ENCODE measurements at regions not wholly inside any gene's neighbourhood (a gene's known extent, or its start where the extent isn't known, plus 50 kb on each side); places are given as distances from the start of the nearest gene placed in this dataset.

DNA sequence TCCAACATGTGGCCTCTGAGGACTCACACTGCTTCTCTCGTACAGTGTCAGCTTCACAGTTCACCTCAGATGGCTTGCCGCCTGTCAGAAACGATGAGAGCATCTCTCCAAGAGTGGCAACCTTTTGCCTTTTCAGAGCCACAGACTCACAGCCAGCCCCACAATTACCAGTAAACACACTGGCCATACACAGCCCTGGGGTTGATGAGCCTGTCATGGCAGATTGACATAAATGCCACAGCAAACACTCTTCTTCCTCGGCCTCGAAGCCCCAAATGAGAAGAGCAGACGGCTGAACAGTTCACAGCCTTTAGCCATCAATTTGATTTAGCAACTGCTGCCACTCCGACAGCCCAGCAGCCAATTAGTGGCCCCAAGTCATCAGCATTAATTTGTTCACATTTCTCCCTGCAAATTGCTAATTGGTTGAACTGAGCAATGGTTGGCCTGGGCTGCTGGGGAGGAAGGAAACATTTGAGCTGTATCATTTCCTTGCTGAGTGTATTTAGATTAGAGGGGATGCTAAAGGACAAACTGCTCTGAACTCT lies 1142.9 kb downstream of the SORCS3 start:
- TF ChIP-seq, protein P1, sequence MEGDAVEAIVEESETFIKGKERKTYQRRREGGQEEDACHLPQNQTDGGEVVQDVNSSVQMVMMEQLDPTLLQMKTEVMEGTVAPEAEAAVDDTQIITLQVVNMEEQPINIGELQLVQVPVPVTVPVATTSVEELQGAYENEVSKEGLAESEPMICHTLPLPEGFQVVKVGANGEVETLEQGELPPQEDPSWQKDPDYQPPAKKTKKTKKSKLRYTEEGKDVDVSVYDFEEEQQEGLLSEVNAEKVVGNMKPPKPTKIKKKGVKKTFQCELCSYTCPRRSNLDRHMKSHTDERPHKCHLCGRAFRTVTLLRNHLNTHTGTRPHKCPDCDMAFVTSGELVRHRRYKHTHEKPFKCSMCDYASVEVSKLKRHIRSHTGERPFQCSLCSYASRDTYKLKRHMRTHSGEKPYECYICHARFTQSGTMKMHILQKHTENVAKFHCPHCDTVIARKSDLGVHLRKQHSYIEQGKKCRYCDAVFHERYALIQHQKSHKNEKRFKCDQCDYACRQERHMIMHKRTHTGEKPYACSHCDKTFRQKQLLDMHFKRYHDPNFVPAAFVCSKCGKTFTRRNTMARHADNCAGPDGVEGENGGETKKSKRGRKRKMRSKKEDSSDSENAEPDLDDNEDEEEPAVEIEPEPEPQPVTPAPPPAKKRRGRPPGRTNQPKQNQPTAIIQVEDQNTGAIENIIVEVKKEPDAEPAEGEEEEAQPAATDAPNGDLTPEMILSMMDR (conservative IDR thresholded peaks at IDR 0.05; ENCODE audit: low read depth, low read length), result no peak
- TF ChIP-seq POLR2A (IDR thresholded peaks at IDR 0.05; ENCODE audit: low read depth, low read length) (no peak), MXI1 (IDR thresholded peaks at IDR 0.05; ENCODE audit: borderline replicate concordance, low read depth, low read length) (no peak), RFX5 (IDR thresholded peaks at IDR 0.05; ENCODE audit: low read depth, low read length) (no peak), CEBPB (IDR thresholded peaks at IDR 0.05; ENCODE audit: low read depth, low read length) (no peak), RCOR1 (IDR thresholded peaks at IDR 0.05; ENCODE audit: insufficient replicate concordance, low read length) (no peak)
